ENCODE measurements at regions not wholly inside any gene's neighbourhood (a gene's known extent, or its start where the extent isn't known, plus 50 kb on each side); places are given as distances from the start of the nearest gene placed in this dataset.

DNA sequence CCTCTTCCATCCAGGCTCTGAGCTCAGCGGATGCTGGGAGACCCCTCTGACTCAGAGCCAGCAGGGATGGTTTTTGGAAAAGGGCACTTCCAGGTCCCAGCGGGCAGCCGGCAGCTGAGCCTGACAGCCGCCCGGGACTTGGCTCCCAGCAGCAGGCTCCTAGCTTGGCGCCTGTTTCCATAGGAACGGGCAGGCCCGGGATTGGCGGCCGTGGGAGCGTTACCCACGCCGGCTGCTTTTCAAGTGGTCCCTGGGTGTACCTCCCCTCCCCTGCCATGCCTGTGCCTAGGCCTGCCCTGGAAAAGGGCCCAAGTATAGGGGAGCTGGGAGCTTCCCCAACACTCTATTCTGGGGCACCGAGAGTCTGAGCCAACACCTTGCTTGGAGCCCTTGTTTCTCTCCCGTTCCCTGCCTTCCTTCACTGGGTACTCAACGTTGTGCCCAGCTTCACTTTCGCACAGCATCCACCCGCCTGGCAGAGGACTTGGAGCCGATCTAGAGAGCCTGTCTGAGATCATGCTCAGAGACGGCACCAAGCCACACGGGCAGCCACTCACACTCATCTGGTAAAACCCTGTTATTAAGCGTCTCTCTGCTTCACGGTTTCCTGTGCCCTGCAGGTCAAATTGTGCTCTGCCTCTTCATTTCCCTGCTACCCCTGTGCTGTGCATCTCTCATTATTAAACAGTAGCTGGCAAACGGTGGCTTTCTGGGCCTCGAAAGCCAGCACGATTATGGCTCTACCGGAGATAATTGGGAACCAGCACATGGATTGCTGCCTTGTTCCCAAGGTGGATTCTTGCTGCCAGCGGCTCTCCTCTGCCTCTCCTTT lies 521.5 kb downstream of the BCOR start:
- H3K4me2 ChIP-seq (ENCODE audit: low read length), result no peak overlapping the region
- no peaks in the 10 kb centered on the region for H3K36me3 ChIP-seq (ENCODE audit: insufficient read depth, low read length)
- H2AFZ ChIP-seq (ENCODE audit: low read length), result no peak overlapping the region
- no peaks in the 10 kb centered on the region for H4K20me1 ChIP-seq (ENCODE audit: insufficient read depth, low read length)
- no peaks in the 10 kb centered on the region for H3K27me3 ChIP-seq (ENCODE audit: insufficient read depth, low read length)
- no peak overlapping the region for H3K27ac ChIP-seq (ENCODE audit: low read depth, low read length, poor library complexity, severe bottlenecking)
- no peaks in the 10 kb centered on the region for H3K4me1 ChIP-seq (ENCODE audit: insufficient read depth, low read length, severe bottlenecking)
- H3K9me3 ChIP-seq (ENCODE audit: low read length), result no peaks in the 10 kb centered on the region
- no peaks in the 10 kb centered on the region for H3K9me2 ChIP-seq (ENCODE audit: low read depth, low read length)
- H3F3A ChIP-seq (ENCODE audit: insufficient read depth, low read length), result no peaks in the 10 kb centered on the region
- H3K79me2 ChIP-seq (ENCODE audit: insufficient read depth, low read length), result no peaks in the 10 kb centered on the region
- H3K9ac ChIP-seq (ENCODE audit: low read length), result no peak overlapping the region
- no peak overlapping the region for H3K4me3 ChIP-seq (ENCODE audit: low read depth, low read length, poor library complexity, severe bottlenecking)
- TF ChIP-seq, protein P1, sequence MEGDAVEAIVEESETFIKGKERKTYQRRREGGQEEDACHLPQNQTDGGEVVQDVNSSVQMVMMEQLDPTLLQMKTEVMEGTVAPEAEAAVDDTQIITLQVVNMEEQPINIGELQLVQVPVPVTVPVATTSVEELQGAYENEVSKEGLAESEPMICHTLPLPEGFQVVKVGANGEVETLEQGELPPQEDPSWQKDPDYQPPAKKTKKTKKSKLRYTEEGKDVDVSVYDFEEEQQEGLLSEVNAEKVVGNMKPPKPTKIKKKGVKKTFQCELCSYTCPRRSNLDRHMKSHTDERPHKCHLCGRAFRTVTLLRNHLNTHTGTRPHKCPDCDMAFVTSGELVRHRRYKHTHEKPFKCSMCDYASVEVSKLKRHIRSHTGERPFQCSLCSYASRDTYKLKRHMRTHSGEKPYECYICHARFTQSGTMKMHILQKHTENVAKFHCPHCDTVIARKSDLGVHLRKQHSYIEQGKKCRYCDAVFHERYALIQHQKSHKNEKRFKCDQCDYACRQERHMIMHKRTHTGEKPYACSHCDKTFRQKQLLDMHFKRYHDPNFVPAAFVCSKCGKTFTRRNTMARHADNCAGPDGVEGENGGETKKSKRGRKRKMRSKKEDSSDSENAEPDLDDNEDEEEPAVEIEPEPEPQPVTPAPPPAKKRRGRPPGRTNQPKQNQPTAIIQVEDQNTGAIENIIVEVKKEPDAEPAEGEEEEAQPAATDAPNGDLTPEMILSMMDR (IDR thresholded peaks at IDR 0.05; ENCODE audit: low read length), result no peak
- TF ChIP-seq EZH2 (IDR thresholded peaks at IDR 0.05; ENCODE audit: borderline replicate concordance, low read length), result no peak

DNA sequence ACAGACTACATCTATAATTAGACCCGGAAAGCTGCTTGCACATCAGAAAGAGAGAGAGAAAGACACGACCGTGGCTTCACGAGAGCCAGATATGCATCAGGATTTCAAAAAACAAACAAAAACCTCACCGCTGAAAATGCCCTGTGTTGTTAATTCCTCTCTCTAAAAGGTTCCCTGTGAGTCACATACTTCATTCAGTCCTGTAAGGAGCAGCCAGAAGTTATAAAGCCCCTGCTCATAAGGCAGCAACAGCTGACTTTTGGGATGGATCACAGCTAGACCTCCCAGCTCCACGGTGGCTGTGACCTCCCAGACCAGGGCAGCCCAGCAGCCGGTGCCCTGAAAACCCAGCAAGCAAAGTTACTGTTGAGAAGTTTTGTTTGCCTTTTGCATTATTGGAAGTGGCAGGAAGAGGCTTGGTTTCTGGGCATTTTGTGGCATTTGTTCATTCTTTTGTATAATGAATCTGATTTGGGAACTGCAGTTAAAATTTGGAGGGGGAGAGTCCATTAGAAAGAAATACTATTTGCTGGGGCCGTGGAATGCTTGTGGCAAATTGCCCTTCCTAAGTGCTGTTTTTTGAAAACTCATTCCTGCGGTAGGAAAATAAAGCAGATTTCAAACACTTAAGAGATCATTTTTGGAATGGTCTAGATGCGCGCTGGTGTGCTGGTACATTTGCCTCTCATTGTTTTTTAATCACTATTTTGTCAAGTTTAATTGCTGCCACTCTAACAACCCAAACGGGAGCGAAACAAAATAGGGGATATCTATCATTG lies 520.4 kb downstream of the BCOR start:
- H3K4me2 ChIP-seq (ENCODE audit: low read length), result no peak overlapping the region
- no peak overlapping the region for H3K27ac ChIP-seq (ENCODE audit: low read depth, low read length, poor library complexity, severe bottlenecking)
- no peaks in the 10 kb centered on the region for H4K20me1 ChIP-seq (ENCODE audit: insufficient read depth, low read length)
- H3K9me2 ChIP-seq (ENCODE audit: low read depth, low read length), result no peaks in the 10 kb centered on the region
- H2AFZ ChIP-seq (ENCODE audit: low read length), result no peak overlapping the region
- H3K9me3 ChIP-seq (ENCODE audit: low read length), result no peaks in the 10 kb centered on the region
- H3K4me1 ChIP-seq (ENCODE audit: insufficient read depth, low read length, severe bottlenecking), result no peaks in the 10 kb centered on the region
- H3K9ac ChIP-seq (ENCODE audit: low read length), result no peak overlapping the region
- H3K79me2 ChIP-seq (ENCODE audit: insufficient read depth, low read length), result no peaks in the 10 kb centered on the region
- H3K36me3 ChIP-seq (ENCODE audit: insufficient read depth, low read length), result no peaks in the 10 kb centered on the region
- TF ChIP-seq, protein P1 (IDR thresholded peaks at IDR 0.05; ENCODE audit: low read length), result no peak
- no peak for TF ChIP-seq EZH2 (IDR thresholded peaks at IDR 0.05; ENCODE audit: borderline replicate concordance, low read length)
- H3F3A ChIP-seq (ENCODE audit: insufficient read depth, low read length), result no peaks in the 10 kb centered on the region
- no peaks in the 10 kb centered on the region for H3K27me3 ChIP-seq (ENCODE audit: insufficient read depth, low read length)
- no peak overlapping the region for H3K4me3 ChIP-seq (ENCODE audit: low read depth, low read length, poor library complexity, severe bottlenecking)

DNA sequence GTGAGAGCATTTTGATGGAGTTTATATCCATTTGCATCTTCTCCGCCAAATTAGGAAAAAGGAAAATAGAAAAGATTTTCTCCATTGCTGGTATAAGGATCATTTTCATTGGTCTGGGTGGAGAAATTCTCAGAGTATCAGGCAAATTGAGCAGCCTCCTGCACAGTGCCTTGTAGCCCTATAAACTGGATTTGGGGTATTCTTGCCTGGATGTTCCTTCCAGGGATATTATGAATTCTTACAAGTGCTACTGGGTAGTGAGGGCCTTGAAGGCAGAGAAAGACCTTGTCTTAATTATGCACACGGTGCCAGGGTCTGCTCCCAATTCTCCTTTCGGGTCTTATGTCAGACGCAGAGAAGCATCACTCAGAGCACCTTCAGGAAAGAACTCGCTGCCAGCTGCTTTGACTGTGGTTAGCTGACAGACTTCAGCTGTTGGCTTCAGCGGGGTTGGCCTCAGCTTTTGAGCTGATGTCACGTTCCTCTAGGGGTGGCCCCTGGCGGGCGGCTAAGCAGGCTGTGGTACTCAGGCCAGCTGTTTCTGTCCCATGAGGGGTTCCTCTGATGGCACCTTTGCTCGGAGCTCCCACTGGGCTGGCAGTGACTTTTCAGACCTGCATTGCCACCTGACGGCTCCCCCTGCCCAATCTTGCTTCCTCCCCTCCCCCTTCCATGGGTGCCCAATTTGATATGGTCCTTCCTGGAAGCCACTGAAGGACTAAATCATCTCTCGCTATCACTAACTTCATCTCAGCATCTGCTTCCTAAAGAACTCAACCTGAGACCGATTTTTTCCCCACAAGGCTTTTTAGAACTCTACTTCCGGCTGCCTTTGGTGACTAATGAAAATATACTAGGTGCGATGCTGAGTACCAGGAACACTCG lies 519.5 kb downstream of the BCOR start:
- Histone ChIP-seq H3K36me3 (ENCODE audit: insufficient read depth, low read length) (no peaks in the 10 kb centered on the region), H3K27ac (ENCODE audit: low read depth, low read length, poor library complexity, severe bottlenecking) (no peak overlapping the region), H3F3A (ENCODE audit: insufficient read depth, low read length) (no peaks in the 10 kb centered on the region), H3K4me3 (ENCODE audit: low read depth, low read length, poor library complexity, severe bottlenecking) (no peak overlapping the region), H3K4me1 (ENCODE audit: insufficient read depth, low read length, severe bottlenecking) (no peaks in the 10 kb centered on the region), H3K9me2 (ENCODE audit: low read depth, low read length) (no peaks in the 10 kb centered on the region), H3K9me3 (ENCODE audit: low read length) (no peaks in the 10 kb centered on the region), H3K4me2 (ENCODE audit: low read length) (no peak overlapping the region), H3K27me3 (ENCODE audit: insufficient read depth, low read length) (no peaks in the 10 kb centered on the region), H3K79me2 (ENCODE audit: insufficient read depth, low read length) (no peaks in the 10 kb centered on the region), H2AFZ (ENCODE audit: low read length) (no peak overlapping the region), H4K20me1 (ENCODE audit: insufficient read depth, low read length) (no peaks in the 10 kb centered on the region), H3K9ac (ENCODE audit: low read length) (no peak overlapping the region)
- TF ChIP-seq, protein P1 (IDR thresholded peaks at IDR 0.05; ENCODE audit: low read length), result no peak
- TF ChIP-seq EZH2 (IDR thresholded peaks at IDR 0.05; ENCODE audit: borderline replicate concordance, low read length), result no peak
